Progenitor cell of endocrine pancreas (in vitro differentiated cells): ENCODE measurements at regions not wholly inside any gene's neighbourhood (a gene's known extent, or its start where the extent isn't known, plus 50 kb on each side); places are given as distances from the start of the nearest gene placed in this dataset.

Experiments
- DNase-seq: peaks from one replicate; pipeline ENCODE4 v3.0.0; 2021; ENCODE audit warnings: low spot score; ENCODE audit not compliant: unreplicated experiment
- H3K27ac Mint-ChIP-seq: 2 replicates; pipeline ENCODE4 v1.8.0; 2021; ENCODE audit warnings: mild to moderate bottlenecking, moderate library complexity, mixed read lengths
- H3K27me3 Mint-ChIP-seq: 2 replicates; pipeline ENCODE4 v1.8.0; 2021; ENCODE audit warnings: mixed read lengths
- H3K36me3 Mint-ChIP-seq: 2 replicates; pipeline ENCODE4 v1.8.0; 2022; ENCODE audit warnings: mixed read lengths; ENCODE audit not compliant: insufficient read depth
- H3K4me1 Mint-ChIP-seq: 2 replicates; pipeline ENCODE4 v1.8.0; 2021; ENCODE audit warnings: low read depth, mixed read lengths
- H3K4me3 Mint-ChIP-seq: 2 replicates; pipeline ENCODE4 v1.8.0; 2021; ENCODE audit warnings: low read depth, mild to moderate bottlenecking, moderate library complexity, mixed read lengths
- H3K9me3 Mint-ChIP-seq: 2 replicates; pipeline ENCODE4 v1.8.0; 2021; ENCODE audit warnings: low read depth, mixed read lengths
- CTCF ChIP-seq: fragments of 200-600 bp; sonication (generic); IDR thresholded peaks from one replicate; pipeline ENCODE4 v1.5.0; 2021; ENCODE audit warnings: antibody characterized with exemption, mild to moderate bottlenecking; ENCODE audit not compliant: unreplicated experiment

GRCh38 chr6:71238351-71238750, 50.3 kb upstream of the OGFRL1 start:
- H3K27ac Mint-ChIP-seq: no peak overlapping the region
- H3K27me3 Mint-ChIP-seq: no peaks in the 10 kb centered on the region
- no peak for TF ChIP-seq CTCF
- H3K4me1 Mint-ChIP-seq: no peaks in the 10 kb centered on the region
- no peak overlapping the region for H3K4me3 Mint-ChIP-seq
- H3K36me3 Mint-ChIP-seq: peaks cover 3% of the 10 kb centered on the region
- no peak for DNase-seq
- peaks cover 10% of the 10 kb centered on the region for H3K9me3 Mint-ChIP-seq
